NCI-H2029 treated with DMSO at 0.1 percent for 48 hours (cell line): ENCODE measurements at regions not wholly inside any gene's neighbourhood (a gene's known extent, or its start where the extent isn't known, plus 50 kb on each side); places are given as distances from the start of the nearest gene placed in this dataset.
A peak's percentile ranks its signal among the peaks of the same experiment; 100 is the strongest.

Experiments used
- DNase-seq: peaks from one replicate; lab custom pipeline; 2025; lab: John Stamatoyannopoulos, UW

- no peak for DNase-seq
Measured at GRCh38 chr1:213643360-213643759, 344.4 kb upstream of the PROX1 start.

- no peak for DNase-seq
Measured at GRCh38 chr1:213647864-213648650, 339.7 kb upstream of the PROX1 start.

GRCh38 chr1:213649373-213649772 is 338.4 kb upstream of the PROX1 start:
- peak; percentile 48 for DNase-seq

GRCh38 chr1:213650603-213651002 is 337.2 kb upstream of the PROX1 start:
- DNase-seq = no peak

GRCh38 chr1:213651077-213651476 is 336.7 kb upstream of the PROX1 start:
- no peak for DNase-seq

GRCh38 chr1:213652109-213652508 is 335.7 kb upstream of the PROX1 start:
- no peak for DNase-seq

- no peak for DNase-seq
Measured at GRCh38 chr1:213656039-213656438, 331.7 kb upstream of the PROX1 start.

GRCh38 chr1:213656503-213656902 is 331.3 kb upstream of the PROX1 start:
- no peak for DNase-seq

GRCh38 chr1:213657013-213657412 is 330.8 kb upstream of the PROX1 start:
- no peak for DNase-seq

- DNase-seq = no peak
Measured at GRCh38 chr1:213657879-213658278, 329.9 kb upstream of the PROX1 start.

GRCh38 chr1:213658457-213658856 is 329.3 kb upstream of the PROX1 start:
- no peak for DNase-seq

- no peak for DNase-seq
Measured at GRCh38 chr1:213659580-213660547, 327.9 kb upstream of the PROX1 start.

GRCh38 chr1:213661302-213661701 is 326.5 kb upstream of the PROX1 start:
- no peak for DNase-seq

GRCh38 chr1:213666113-213666512 is 321.7 kb upstream of the PROX1 start:
- peak; percentile 30 for DNase-seq

GRCh38 chr1:213666922-213667321 is 320.9 kb upstream of the PROX1 start:
- DNase-seq = no peak

- DNase-seq = no peak
Measured at GRCh38 chr1:213669512-213669911, 318.3 kb upstream of the PROX1 start.

GRCh38 chr1:213669964-213670691 is 317.6 kb upstream of the PROX1 start:
- peak; percentile 83 for DNase-seq

GRCh38 chr1:213670692-213671023 is 317.1 kb upstream of the PROX1 start:
- DNase-seq = no peak

GRCh38 chr1:213675043-213675442 is 312.7 kb upstream of the PROX1 start:
- DNase-seq = no peak

- DNase-seq = no peak
Measured at GRCh38 chr1:213676736-213677135, 311.0 kb upstream of the PROX1 start.

GRCh38 chr1:213678348-213678747 is 309.4 kb upstream of the PROX1 start:
- DNase-seq = no peak

GRCh38 chr1:213678753-213679152 is 309.0 kb upstream of the PROX1 start:
- DNase-seq = no peak
